Right hindlimb (tissue), 1 donor: ENCODE measurements at regions not wholly inside any gene's neighbourhood (a gene's known extent, or its start where the extent isn't known, plus 50 kb on each side); places are given as distances from the start of the nearest gene placed in this dataset.

Experiments used
- DNase-seq: peaks from one replicate; pipeline ENCODE4 v3.0.0-alpha.2; 2018

- DNase-seq: no peak
Measured at GRCh38 chr17:79138826-79139225, 64.2 kb downstream of the ENGASE start.

DNA sequence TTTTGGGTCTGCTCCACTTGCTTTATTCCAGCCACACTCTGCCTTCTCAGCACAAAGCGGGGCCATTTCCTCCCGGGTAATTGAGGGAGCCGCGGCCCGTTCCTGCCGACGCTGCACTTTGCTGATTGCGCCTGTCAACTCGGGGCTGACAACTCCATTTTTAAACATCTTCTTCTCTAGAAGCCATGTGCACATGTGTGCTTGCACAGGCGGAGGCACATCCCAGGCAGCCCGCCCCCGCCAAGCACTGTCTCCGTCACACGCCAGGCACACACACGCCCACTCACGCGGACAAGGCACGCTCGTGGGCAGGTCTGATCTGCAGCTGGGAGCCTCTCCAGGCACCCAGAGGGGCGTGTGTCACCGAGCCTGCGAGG is 63.2 kb downstream of the ENGASE start:
- no peak for DNase-seq

DNA sequence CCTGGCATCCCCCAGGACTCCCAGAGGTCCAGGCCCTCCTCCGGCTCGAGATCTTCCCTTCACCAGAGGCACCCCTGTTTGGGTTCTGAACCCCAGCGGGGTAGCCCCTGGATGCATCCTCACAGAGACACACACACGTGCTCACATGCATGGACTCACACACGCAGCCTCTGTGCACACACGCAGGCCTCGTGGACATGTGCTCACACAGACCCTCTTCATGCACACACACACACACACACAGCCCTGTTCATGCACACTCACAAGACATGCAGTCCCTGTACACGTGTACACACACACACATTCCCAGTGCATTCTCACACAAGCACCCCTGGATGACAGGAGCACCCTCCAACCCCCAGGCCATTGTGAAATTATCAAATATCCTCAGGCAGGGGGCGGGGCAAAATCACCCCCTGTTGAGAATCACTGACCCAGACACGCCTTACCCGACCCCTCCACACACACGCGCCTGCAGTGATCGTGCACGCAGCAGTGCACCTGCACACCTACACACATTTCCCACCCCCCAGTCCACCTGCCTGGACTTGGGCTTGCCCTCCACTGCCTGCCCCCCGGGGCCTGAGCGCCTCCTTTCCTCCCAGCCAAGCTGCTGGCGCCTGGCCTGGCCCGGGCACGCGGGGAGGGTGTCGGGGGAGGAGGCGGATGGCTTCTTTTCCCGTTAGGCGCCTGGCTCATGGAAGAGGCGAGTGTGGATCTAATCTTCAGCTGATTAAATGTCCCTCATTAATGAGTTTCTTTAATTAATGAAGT is 62.6 kb downstream of the ENGASE start:
- no peak for DNase-seq

DNA sequence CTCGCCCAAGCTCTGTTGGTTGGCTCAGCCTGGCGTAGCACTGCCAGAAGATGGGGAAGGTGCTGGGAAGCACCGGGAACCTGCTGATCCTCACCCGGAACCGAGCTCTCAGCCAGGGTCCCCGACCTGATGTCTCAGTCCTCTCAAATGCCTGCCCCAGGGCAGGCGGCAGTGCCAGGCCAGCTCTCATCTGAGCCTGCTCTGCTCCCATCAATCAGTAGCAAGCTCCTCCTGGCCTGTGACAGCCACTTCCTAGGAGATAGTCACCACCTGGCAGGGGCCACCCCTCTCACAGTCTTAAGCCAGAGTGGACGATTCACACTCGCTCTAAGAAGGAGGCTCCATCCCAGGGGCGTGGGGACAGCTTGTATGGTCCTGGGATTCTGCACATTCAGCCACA is 62.0 kb downstream of the ENGASE start:
- DNase-seq: no peak
